HG02678 (cell line): ENCODE measurements at regions not wholly inside any gene's neighbourhood (a gene's known extent, or its start where the extent isn't known, plus 50 kb on each side); places are given as distances from the start of the nearest gene placed in this dataset.

Experiments used
- ATAC-seq: cut with Tn5 transposase; IDR thresholded peaks from one replicate; pipeline ENCODE4 v1.9.1; 2021; ENCODE audit warnings: mild to moderate bottlenecking, moderate library complexity; ENCODE audit not compliant: unreplicated experiment

GRCh38 chrX:40459571-40460158 lies 121.1 kb upstream of the ATP6AP2 start:
- ATAC-seq, result no peak

DNA sequence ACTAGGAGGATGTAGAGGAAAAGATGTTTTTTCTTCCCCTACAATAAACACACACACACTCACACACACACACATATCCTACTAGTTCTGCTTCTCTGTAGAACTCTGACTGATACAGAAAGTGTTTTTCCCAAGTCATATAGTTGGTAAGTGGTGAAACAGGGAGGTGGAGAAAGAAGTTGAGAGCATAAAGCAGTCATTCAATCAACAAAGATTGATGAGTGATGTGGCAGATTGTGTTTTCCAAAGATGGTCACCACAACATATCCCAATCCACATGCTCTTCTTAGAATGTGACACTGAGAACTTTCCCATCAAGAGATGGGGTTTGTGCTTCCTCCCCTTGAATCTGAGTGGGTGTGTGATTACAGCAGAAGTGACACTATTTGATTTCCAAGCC lies 123.4 kb upstream of the ATP6AP2 start:
- ATAC-seq, result no peak

DNA sequence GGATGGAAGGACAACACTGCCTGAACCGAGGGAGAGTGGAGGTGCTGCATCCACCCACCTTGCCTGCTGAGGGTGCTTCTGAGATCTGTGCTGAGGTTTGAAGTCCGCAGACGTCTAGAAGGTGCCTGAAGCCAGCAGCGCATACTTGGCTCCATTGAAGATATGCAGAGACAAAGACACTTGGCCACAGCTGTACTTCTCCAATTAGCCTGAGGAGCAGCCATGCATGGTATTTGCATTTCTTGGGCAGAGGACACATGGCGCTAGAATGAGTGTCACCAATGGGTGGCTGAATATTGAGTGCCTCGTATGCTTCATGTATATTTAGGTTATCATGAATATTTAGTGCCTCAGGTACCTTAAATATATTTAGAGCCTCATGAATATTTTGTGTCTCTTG lies 128.7 kb upstream of the ATP6AP2 start:
- ATAC-seq, result no peak

DNA sequence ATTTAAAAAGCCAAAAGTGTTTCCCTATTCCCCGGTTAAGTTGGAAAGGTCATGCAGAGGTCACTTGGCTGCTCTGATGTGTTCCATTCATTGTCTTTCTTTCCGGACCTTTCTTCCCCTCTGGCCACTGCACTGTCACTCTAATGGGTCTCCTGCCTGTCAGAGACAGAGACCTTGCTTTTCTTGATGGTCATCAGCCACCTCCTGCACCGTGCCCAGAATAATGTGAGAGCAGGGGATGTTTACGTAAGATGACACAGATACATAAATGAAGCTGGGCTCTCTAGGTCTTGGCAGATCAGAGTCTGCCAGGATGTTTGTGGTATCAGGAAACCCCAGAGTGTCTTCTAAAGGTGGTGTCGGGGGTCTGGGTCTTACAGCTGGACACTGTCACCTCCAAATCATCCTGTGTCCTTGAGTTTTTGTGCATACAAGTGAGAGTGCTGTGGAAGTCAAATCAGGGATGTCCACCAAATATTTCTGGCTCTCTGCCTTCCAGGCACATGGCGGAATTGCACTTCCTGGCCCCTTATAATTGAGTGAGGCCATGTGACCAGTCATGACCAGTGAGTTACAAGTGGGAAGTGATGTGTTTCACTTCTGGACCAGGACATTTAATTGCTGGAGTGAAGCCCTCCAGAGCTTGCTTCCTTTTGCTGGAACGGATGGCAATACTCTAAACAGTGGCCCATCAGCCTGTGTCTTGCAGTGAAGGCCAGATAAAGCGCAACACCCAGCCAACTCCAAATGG lies 130.6 kb upstream of the ATP6AP2 start:
- no peak for ATAC-seq

GRCh38 chrX:40449396-40449795 lies 131.4 kb upstream of the ATP6AP2 start:
- no peak for ATAC-seq

GRCh38 chrX:40448793-40449192 lies 132.0 kb upstream of the ATP6AP2 start:
- ATAC-seq, result no peak

DNA sequence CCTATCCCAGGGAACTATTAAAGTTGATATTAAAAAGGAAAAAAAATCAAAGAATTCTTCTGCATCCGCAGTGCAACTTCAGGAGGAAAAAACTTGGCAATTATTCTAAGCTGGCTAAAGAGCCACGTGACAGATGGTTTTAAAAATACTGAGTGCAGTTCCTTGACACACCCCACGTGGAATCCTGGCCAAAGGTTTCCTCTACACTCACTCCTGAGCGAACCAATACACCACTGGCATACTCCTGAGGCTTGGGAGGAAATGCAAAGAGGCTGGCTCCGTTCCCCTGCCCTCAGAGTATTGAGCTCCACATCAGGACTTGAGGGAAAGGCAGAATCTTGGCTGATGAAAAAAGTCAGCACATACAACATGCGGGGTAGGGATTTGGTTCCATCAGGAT lies 133.8 kb upstream of the ATP6AP2 start:
- no peak for ATAC-seq

- ATAC-seq, result no peak
Observed at GRCh38 chrX:40445691-40446090, 135.1 kb upstream of the ATP6AP2 start.

DNA sequence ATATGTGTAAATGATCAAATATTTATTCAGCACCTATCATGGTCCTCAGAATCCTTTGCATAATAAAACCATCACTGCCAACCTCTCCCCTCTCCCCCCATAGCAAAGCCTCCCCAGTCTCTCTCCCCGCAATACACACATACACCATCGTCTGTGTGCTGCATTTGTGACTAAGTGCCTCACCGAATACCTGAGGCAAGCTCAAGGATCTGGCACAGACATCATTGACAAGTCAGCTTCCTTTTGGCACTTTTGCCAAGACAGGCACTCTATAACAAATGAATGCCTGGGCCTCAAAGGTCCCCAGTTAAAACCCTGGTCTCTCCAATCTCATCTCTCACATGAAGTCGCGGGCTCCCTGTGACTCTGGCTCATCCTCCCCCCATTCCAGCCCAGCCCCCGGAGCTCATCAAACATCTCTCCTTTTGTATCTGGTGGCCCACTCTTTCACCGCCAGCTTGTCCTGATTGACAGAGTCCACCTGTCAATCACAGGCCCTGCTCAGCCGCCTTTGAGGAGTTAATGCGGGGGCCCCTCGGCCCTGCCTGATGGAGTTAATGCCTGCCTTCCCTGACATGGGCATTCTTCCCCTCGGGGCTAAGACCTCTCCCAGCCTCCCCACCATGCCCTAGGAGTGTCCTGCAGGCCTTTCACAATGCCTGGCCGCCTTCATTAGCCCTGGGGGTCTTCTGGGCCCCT lies 135.8 kb upstream of the ATP6AP2 start:
- ATAC-seq, result no peak

DNA sequence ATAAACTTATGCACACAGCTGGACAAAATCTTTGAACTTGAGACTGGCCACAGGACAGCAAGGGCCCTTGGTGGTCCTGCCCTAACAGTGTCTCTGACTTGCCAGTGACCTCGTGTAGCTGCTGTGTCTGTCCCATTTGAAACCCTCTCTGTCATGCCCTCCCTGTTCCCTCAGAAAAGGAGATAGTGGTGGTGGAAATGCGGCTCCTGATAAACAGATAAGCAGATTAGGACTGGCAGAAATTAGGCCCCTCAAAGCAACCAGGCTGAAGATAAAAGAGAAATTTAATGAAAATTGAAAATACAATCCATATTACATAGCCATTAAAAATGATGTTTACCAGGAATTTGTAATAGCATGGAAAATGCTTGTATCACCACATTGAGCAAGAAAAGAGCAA lies 136.6 kb upstream of the ATP6AP2 start:
- ATAC-seq, result no peak

DNA sequence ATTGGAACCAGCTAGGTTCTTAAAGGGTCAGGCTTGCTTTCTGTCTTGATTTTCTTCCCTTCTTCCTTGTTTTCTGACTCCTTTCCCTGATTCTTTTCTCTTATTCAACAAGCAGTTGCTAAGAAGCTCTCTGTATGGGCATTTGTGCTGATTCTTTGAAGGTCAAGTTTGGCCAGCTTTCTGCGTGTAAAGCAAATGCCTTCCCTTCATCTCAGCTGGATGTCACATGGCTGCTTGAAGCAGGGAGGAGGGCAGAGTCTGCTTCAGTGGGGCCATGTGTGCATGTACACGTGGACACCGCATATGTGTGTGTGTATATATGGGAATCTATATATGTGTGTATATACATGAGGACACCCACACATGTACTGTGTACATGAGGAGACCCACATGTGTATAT lies 139.9 kb upstream of the ATP6AP2 start:
- no peak for ATAC-seq

GRCh38 chrX:40439625-40440532 lies 140.9 kb upstream of the ATP6AP2 start:
- ATAC-seq, result no peak

GRCh38 chrX:40437348-40437747 lies 143.4 kb upstream of the ATP6AP2 start:
- no peak for ATAC-seq

- ATAC-seq, result no peak
Observed at GRCh38 chrX:40434947-40435346, 145.8 kb upstream of the ATP6AP2 start.

- ATAC-seq, result no peak
Observed at GRCh38 chrX:40434443-40434842, 146.3 kb upstream of the ATP6AP2 start.

DNA sequence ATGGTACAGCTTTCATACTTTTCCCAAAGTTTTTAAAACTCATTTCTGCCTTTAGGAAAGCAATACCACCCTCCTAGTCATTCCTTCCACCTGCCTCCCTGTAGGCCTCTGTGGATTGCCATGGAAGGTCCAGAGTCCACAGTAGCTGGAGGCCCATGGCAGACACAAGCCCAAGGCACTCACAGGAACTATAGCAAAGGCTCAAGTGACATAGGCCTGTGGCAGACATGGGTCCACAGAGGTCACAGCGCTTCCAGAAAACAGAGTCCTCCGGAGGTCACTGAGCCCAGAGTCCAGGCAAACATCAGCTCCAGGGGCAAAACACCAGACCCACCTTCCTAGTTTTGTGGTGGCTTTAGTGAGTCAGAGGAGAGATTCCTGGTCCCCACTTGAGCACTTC lies 147.6 kb upstream of the ATP6AP2 start:
- ATAC-seq, result no peak

GRCh38 chrX:40424259-40424658 lies 156.5 kb upstream of the ATP6AP2 start:
- no peak for ATAC-seq

GRCh38 chrX:40423299-40423698 lies 157.5 kb upstream of the ATP6AP2 start:
- no peak for ATAC-seq

DNA sequence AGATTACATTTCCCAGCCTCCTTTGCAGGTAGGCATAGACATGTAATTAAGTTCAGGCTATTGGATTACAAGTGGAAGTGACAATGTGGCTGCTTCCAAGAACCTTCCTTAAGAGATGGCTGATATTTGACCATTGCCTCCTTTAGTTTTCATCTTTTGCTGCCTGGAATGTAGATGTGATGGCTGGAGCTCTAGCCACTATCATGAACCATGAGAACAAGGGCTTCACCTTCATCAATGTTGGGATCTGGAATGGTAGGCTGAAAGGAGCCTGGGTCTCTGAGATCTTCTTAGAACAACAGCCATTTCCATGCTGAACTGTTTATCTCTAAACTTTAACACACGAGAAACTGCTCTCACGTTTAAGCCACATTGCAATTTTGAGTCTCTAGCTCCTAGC lies 158.7 kb upstream of the ATP6AP2 start:
- no peak for ATAC-seq

GRCh38 chrX:40420899-40421729 lies 159.7 kb upstream of the ATP6AP2 start:
- ATAC-seq, result no peak
